A549 (cell line): ENCODE measurements at regions not wholly inside any gene's neighbourhood (a gene's known extent, or its start where the extent isn't known, plus 50 kb on each side); places are given as distances from the start of the nearest gene placed in this dataset.

Experiments used
- CEBPB ChIP-seq, 2 experiments: fragments of >200 bp in 1 of 2; sonication (Bioruptor Twin) in 1 of 2; formaldehyde crosslinking in 1 of 2; IDR thresholded peaks; 2 replicates each; pipeline ENCODE4 v1.6.1; 2012 to 2016
- CTCF ChIP-seq: fragments of >200 bp; sonication (Bioruptor Twin); formaldehyde crosslinking; IDR thresholded peaks from 3 replicates; pipeline ENCODE4 v1.5.1; 2016
- NFE2L2 ChIP-seq: fragments of 150-350 bp; conservative IDR thresholded peaks from 2 replicates; pipeline ENCODE4 v1.6.1; 2014; ENCODE audit warnings: low read length
- PHF8 ChIP-seq: fragments of 200-600 bp; sonication (generic); IDR thresholded peaks from 2 replicates; pipeline ENCODE4 v1.6.1; 2016; ENCODE audit warnings: low read depth, mild to moderate bottlenecking, antibody characterized with exemption, moderate library complexity, borderline replicate concordance
- POLR2A ChIP-seq: IDR thresholded peaks from 2 replicates; pipeline ENCODE4 v1.6.1; 2012; ENCODE audit warnings: mild to moderate bottlenecking, low read length
- POLR2AphosphoS2 ChIP-seq: conservative IDR thresholded peaks from 2 replicates; pipeline ENCODE4 v1.6.1; 2012; ENCODE audit warnings: low read length, improper control_type of control experiment, inconsistent platforms
- RAD21 ChIP-seq, 2 experiments: fragments of >200 bp in 1 of 2; sonication (Bioruptor Twin) in 1 of 2; formaldehyde crosslinking in 1 of 2; IDR thresholded peaks in 1 of 2; conservative IDR thresholded peaks in 1 of 2; 2 replicates in 1 of 2; 3 replicates in 1 of 2; pipeline ENCODE4 v1.6.1; 2012 to 2018; ENCODE audit warnings: inconsistent platforms in 1 of 2
- SMC3 ChIP-seq: fragments of >200 bp; sonication (Bioruptor Twin); formaldehyde crosslinking; IDR thresholded peaks from 3 replicates; pipeline ENCODE4 v1.6.1; 2018; ENCODE audit warnings: inconsistent platforms
- TP53 ChIP-seq: fragments of 250-450 bp; sonication (Bioruptor Pico); IDR thresholded peaks from 2 replicates; pipeline ENCODE4 v1.5.0; 2021; ENCODE audit warnings: mild to moderate bottlenecking, moderate library complexity
- USF2 ChIP-seq: fragments of 450-650 bp; IDR thresholded peaks from 2 replicates; pipeline ENCODE4 v1.6.1; 2014; ENCODE audit warnings: antibody characterized with exemption

DNA sequence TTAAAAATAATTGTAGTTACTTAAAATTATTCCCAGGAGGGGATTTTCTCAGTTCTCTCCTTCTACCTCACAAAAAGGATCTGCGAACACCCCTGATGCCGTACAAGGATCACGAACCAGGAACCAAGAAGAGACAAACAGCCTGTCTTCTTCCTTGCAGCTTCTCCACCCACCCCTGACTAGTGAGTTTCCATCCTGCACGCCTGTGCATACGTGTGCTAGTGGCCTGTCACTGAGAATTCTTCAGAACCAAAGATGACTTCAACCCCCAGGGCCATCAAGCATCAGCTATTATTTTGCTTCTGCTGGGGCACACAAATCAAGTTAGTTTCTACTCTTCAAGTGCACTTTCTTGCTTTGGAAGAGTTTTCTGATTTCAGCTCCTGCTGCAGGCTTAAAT is 175.5 kb upstream of the KLF6 start:
- TF ChIP-seq PHF8 (no peak), TP53 (no peak), USF2 (no peak), CEBPB (IDR thresholded peaks at IDR 0.05) (no peak), CTCF (no peak), RAD21 (conservative IDR thresholded peaks at IDR 0.05 in 1 of 2, IDR thresholded peaks at IDR 0.05 in 1 of 2) (no peak), POLR2AphosphoS2 (no peak), POLR2A (no peak), NFE2L2 (no peak), SMC3 (no peak)
